ENCODE measurements at regions not wholly inside any gene's neighbourhood (a gene's known extent, or its start where the extent isn't known, plus 50 kb on each side); places are given as distances from the start of the nearest gene placed in this dataset.

GRCh38 chr2:42961961-42962360 is 169.6 kb upstream of the HAAO start:
- TF ChIP-seq CTCF (IDR thresholded peaks at IDR 0.05; ENCODE audit: low read depth, low read length) (no peak), POLR2A (IDR thresholded peaks at IDR 0.05; ENCODE audit: extremely low read depth, insufficient read length) (no peak), MYC (IDR thresholded peaks at IDR 0.05; ENCODE audit: low read depth, low read length) (no peak)
